CD4-positive, CD25-positive, alpha-beta regulatory T cell (primary cell): ENCODE measurements at regions not wholly inside any gene's neighbourhood (a gene's known extent, or its start where the extent isn't known, plus 50 kb on each side); places are given as distances from the start of the nearest gene placed in this dataset.
A peak's percentile ranks its signal among the peaks of the same experiment; 100 is the strongest.

Experiments
- ATAC-seq, 2 donors: fragments of 150-1000 bp; cut with Tn5 transposase; one replicate each; pipeline ENCODE4 v1.10.0; 2021; ENCODE audit warnings: low read depth in 2 of 2, moderate number of reproducible peaks in 2 of 2, moderate library complexity in 1 of 2
- DNase-seq, 3 donors: peaks; one replicate each; pipeline versions ENCODE4 v3.0.0 to v3.0.0-alpha.2; 2012 to 2022; ENCODE audit warnings: mixed read lengths in 1 of 3
- H3K27ac ChIP-seq: one replicate; pipeline ENCODE4 v1.7.0; 2013; ENCODE audit warnings: mild to moderate bottlenecking, low read length; ENCODE audit not compliant: insufficient read depth, poor library complexity, severe bottlenecking
- H3K27me3 ChIP-seq: one replicate; pipeline ENCODE4 v1.7.0; 2013; ENCODE audit warnings: low read length; ENCODE audit not compliant: control insufficient read depth, insufficient read depth
- H3K36me3 ChIP-seq: one replicate; pipeline ENCODE4 v1.7.0; 2013; ENCODE audit warnings: mild to moderate bottlenecking, low read length, moderate library complexity; ENCODE audit not compliant: control insufficient read depth, insufficient read depth
- H3K4me1 ChIP-seq: 2 replicates; pipeline ENCODE4 v1.7.0; 2013; ENCODE audit warnings: mild to moderate bottlenecking, low read length; ENCODE audit not compliant: insufficient read depth, control insufficient read depth, poor library complexity, severe bottlenecking
- H3K4me3 ChIP-seq: one replicate; pipeline ENCODE4 v1.7.0; 2013; ENCODE audit warnings: low read depth, mild to moderate bottlenecking, low read length, moderate library complexity
- H3K9me3 ChIP-seq, 2 experiments: 1 replicate in 1 of 2; 2 replicates in 1 of 2; pipeline ENCODE4 v1.7.0; 2013; ENCODE audit warnings: low read length in 2 of 2, mild to moderate bottlenecking in 1 of 2, moderate library complexity in 1 of 2; ENCODE audit not compliant: control insufficient read depth in 2 of 2
- H3K27ac Mint-ChIP-seq, 3 donors: one replicate each; pipeline ENCODE4 v1.8.0; 2020 to 2022; ENCODE audit warnings: mild to moderate bottlenecking in 3 of 3, mixed read lengths in 3 of 3, moderate library complexity in 2 of 3
- H3K27me3 Mint-ChIP-seq: one replicate; pipeline ENCODE4 v1.8.0; 2022; ENCODE audit warnings: mild to moderate bottlenecking, mixed read lengths
- H3K36me3 Mint-ChIP-seq: one replicate; pipeline ENCODE4 v1.8.0; 2020; ENCODE audit warnings: mixed read lengths
- H3K4me1 Mint-ChIP-seq, 4 donors: one replicate each; pipeline ENCODE4 v1.8.0; 2020 to 2022; ENCODE audit warnings: mixed read lengths in 4 of 4, mild to moderate bottlenecking in 1 of 4
- H3K4me3 Mint-ChIP-seq, 4 donors: one replicate each; pipeline ENCODE4 v1.8.0; 2020 to 2022; ENCODE audit warnings: mild to moderate bottlenecking in 4 of 4, mixed read lengths in 4 of 4, moderate library complexity in 3 of 4
- H3K9me3 Mint-ChIP-seq, 7 donors: one replicate each; pipeline ENCODE4 v1.8.0; 2020 to 2022; ENCODE audit warnings: mixed read lengths in 7 of 7, mild to moderate bottlenecking in 3 of 7, moderate library complexity in 2 of 7

DNA sequence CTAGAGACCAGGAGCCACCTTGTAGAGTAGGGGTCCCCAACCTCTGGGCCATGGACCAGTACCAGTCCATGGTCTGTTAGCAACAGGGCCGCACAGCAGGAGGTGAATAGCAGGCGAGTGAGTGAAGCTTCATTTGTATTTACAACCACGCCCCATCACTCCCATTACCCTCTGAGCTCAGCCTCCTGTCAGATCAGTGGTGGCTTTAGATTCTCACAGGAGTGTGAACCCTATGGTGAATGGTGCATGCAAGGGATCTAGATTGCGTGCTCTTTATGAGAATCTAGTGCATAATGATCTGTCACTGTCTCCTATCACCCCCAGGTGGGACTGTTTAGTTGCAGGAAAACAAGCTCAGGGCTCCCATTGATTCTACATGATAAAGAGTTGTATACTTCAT is 303.6 kb downstream of the KCNRG start:
- H3K4me3 ChIP-seq, result no peak overlapping the region
- H3K36me3 ChIP-seq, result no peaks in the 10 kb centered on the region
- no peaks in the 10 kb centered on the region for H3K9me3 ChIP-seq
- H3K36me3 Mint-ChIP-seq, result no peaks in the 10 kb centered on the region
- H3K27ac Mint-ChIP-seq, result peak overlapping the region in 2 of 3 donors; percentile 31 to 55
- ATAC-seq (peak in 1 of 2 donors; percentile 34), DNase-seq (no peak)
- H3K4me1 Mint-ChIP-seq, result peaks cover 12 to 31% (median 21%) of the 10 kb centered on the region in 4 donors
- H3K4me3 Mint-ChIP-seq, result no peak overlapping the region
- H3K4me1 ChIP-seq, result peaks cover 23% of the 10 kb centered on the region
- no peaks in the 10 kb centered on the region for H3K27me3 Mint-ChIP-seq
- no peaks in the 10 kb centered on the region for H3K27me3 ChIP-seq
- H3K9me3 Mint-ChIP-seq, result peaks cover 0 to 2% (median 0%) of the 10 kb centered on the region in 7 donors
- H3K27ac ChIP-seq, result peak overlapping the region; percentile 35

DNA sequence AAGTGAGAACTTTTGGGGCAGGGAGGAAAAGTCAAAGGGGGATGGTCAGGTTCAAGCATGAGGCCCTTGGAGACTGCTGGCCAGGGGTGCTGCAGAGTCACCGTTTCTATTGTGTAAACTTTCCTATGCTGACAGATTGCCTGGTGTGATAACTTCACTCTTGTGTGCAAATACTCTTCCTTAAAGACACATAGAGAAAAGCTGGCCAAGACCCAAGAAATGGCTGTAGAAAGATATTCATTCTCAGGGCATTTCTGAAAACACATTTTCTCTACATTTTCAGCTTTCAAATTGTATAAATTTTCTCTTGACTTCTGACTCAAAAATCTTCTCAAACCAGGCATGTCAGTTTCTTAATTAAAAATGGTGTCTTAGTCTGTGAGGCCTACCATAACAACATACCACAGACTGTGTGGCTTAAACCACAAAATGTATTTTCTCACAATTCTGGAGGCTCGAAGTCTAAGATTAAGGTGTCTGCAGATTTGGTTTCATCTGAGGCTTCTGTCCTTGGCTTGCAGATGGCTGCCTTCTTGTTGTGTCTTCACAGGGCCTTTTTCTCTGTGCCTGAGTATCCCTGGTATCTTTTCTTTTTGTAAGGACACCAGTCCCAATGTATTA is 304.5 kb downstream of the KCNRG start:
- peaks cover 23% of the 10 kb centered on the region for H3K4me1 ChIP-seq
- Mint-ChIP-seq H3K4me1 (peaks cover 12 to 31% (median 24%) of the 10 kb centered on the region in 4 donors), H3K9me3 (peaks cover 0 to 5% (median 2%) of the 10 kb centered on the region in 7 donors), H3K27ac (peak overlapping the region; percentile 55 to 96 (median 73)), H3K4me3 (peak overlapping the region in 2 of 4 donors; percentile 15 to 41), H3K27me3 (no peaks in the 10 kb centered on the region), H3K36me3 (peaks cover 3% of the 10 kb centered on the region)
- no peaks in the 10 kb centered on the region for H3K36me3 ChIP-seq
- ATAC-seq, result peak in 1 of 2 donors; percentile 28
- DNase-seq, result peak in 2 of 3 donors; percentile 14 to 35
- peak overlapping the region; percentile 43 for H3K4me3 ChIP-seq
- peak overlapping the region; percentile 57 for H3K27ac ChIP-seq
- H3K9me3 ChIP-seq, result no peaks in the 10 kb centered on the region
- no peaks in the 10 kb centered on the region for H3K27me3 ChIP-seq

DNA sequence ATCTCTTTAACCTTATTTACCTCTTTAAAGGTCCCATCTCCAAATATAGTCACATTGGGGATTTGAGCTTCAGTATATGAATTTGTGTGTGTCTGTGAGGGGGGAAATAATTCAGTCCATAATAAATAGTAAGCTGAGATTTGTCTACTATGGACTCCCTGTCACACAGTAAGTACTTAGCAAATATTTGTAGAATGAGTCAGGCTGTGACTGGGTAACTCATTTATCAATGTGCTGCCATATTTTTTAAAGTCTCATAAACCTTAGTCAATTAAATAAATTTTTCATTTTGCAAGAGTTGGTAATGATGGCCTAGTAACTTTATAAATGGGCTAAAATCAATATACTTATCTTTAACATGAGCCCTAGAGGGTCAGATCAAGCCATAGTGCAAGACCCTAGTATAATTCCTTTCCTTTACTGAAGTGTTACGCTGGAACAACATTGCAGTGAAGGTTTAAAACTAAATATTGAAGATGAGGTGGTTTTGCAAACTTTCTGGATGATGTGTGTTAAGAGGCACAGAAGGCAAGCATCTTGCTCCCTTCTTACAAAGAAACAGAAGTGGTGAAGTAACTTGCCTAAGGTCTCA is 305.1 kb downstream of the KCNRG start:
- Mint-ChIP-seq H3K4me3 (peak overlapping the region in 1 of 4 donors; percentile 41), H3K27ac (peak overlapping the region; percentile 55 to 96 (median 73)), H3K4me1 (peaks cover 12 to 31% (median 24%) of the 10 kb centered on the region in 4 donors), H3K9me3 (peaks cover 0 to 5% (median 2%) of the 10 kb centered on the region in 7 donors), H3K36me3 (peaks cover 3% of the 10 kb centered on the region), H3K27me3 (no peaks in the 10 kb centered on the region)
- H3K4me3 ChIP-seq, result no peak overlapping the region
- H3K27me3 ChIP-seq, result no peaks in the 10 kb centered on the region
- no peak for DNase-seq
- H3K36me3 ChIP-seq, result no peaks in the 10 kb centered on the region
- peak overlapping the region; percentile 57 for H3K27ac ChIP-seq
- no peak for ATAC-seq
- peaks cover 23% of the 10 kb centered on the region for H3K4me1 ChIP-seq
- no peaks in the 10 kb centered on the region for H3K9me3 ChIP-seq

DNA sequence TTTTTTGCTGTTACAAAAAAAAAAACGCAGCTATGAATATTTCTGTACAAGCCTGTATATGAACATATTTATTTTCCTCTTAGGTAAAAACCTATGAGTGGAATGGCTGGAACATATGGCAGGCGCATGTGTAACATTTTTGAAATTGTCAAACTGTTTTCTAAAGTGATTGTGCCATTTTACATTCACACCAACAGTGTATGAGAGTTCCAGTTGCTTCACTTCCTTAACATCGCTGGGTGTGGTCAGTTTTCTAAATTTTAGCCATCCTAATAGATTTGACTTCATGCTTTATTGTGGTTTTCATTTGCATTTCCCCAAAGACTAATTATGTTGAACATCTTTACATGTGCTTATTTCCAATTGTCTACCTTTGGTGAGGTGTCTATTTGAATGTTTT is 306.8 kb downstream of the KCNRG start:
- Histone ChIP-seq H3K27me3 (no peaks in the 10 kb centered on the region), H3K4me3 (no peak overlapping the region), H3K4me1 (peaks cover 23% of the 10 kb centered on the region), H3K27ac (no peak overlapping the region), H3K36me3 (no peaks in the 10 kb centered on the region), H3K9me3 (no peaks in the 10 kb centered on the region)
- Mint-ChIP-seq H3K36me3 (peaks cover 3% of the 10 kb centered on the region), H3K9me3 (peaks cover 0 to 5% (median 2%) of the 10 kb centered on the region in 7 donors), H3K4me3 (no peak overlapping the region), H3K27me3 (no peaks in the 10 kb centered on the region), H3K27ac (no peak overlapping the region), H3K4me1 (peaks cover 12 to 31% (median 24%) of the 10 kb centered on the region in 4 donors)
- ATAC-seq, result no peak
- no peak for DNase-seq

DNA sequence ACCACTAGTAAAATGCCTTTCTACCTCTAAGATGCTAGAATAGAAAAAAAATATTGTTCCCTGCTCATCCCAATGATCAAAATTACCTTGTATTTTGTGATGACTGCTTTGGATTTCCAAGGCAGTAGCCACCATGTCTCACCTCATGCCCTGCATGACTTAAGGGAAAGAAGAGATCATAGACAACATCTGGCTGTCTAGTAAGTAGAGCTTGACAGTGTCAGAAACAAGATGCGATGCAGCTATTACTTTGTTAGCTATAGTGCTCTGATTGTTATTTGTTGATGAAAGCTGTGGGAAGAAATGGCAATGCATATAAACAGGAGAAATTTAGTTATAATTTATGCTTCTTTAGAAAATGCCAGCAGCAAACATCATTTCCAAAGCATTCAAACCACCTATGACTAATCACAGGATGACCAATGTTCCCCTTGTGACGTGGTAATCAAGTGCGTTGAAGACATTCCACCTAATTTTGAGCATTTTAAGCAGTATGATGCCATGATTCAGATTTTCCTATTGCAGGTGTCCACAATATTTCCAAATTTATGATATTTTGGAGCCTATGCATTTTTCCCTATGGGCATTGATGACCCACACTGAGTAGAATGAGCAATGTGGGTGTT is 308.3 kb downstream of the KCNRG start:
- Mint-ChIP-seq H3K36me3 (peaks cover 3% of the 10 kb centered on the region), H3K4me3 (no peak overlapping the region), H3K27ac (no peak overlapping the region), H3K27me3 (no peaks in the 10 kb centered on the region), H3K4me1 (peaks cover 12 to 26% (median 23%) of the 10 kb centered on the region in 4 donors), H3K9me3 (peaks cover 0 to 5% (median 2%) of the 10 kb centered on the region in 7 donors)
- peaks cover 21% of the 10 kb centered on the region for H3K4me1 ChIP-seq
- H3K4me3 ChIP-seq, result no peak overlapping the region
- H3K9me3 ChIP-seq, result no peaks in the 10 kb centered on the region
- no peaks in the 10 kb centered on the region for H3K36me3 ChIP-seq
- ATAC-seq, result no peak
- H3K27ac ChIP-seq, result no peak overlapping the region
- DNase-seq, result no peak
- no peaks in the 10 kb centered on the region for H3K27me3 ChIP-seq

DNA sequence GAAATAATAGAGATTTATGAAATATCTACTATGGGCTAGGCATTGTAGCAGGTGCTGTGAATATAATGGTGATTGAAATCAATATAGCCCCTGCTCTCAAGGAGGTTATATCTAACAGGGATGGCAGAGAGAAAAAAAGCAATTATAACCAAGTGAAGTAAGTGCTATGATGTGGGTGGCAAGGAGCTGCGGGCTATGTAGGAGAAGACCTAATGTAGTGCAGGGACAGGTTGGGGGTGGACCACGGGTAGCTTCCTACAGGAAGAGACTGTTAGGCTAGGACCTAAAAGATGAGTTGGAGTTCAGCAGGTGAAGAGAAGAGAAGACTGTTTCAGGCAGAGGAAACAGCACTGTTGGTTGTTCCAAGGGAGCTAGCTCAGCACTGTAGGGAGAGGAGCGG is 311.0 kb downstream of the KCNRG start:
- Mint-ChIP-seq H3K4me3 (no peak overlapping the region), H3K27me3 (no peaks in the 10 kb centered on the region), H3K27ac (peak overlapping the region in 1 of 3 donors; percentile 54), H3K9me3 (peaks cover 0 to 6% (median 2%) of the 10 kb centered on the region in 7 donors), H3K4me1 (peaks cover 0 to 6% (median under 1%) of the 10 kb centered on the region in 4 donors), H3K36me3 (peaks cover 3% of the 10 kb centered on the region)
- Histone ChIP-seq H3K4me1 (no peaks in the 10 kb centered on the region), H3K4me3 (no peak overlapping the region), H3K9me3 (no peaks in the 10 kb centered on the region), H3K36me3 (no peaks in the 10 kb centered on the region), H3K27me3 (no peaks in the 10 kb centered on the region), H3K27ac (no peak overlapping the region)
- DNase-seq (no peak), ATAC-seq (no peak)

DNA sequence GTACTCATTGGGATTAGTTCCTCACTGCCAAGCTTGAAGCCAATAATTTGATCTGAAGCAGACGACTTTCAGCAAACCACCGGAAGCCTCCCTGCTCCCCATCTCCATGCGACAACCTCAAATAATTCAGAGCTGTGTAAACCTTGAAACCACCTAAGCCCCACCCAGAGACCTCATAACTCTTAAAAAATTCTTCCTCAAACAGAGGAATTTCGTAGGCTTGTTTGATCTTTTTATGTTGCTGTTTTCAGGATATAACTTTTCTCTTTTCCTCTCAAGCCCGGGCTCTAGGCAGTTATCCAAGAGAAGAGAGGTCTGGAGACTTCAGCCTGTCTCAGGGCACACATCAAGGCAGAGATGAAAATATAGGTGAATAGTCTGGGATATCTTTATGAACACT is 311.6 kb downstream of the KCNRG start:
- H3K4me1 ChIP-seq, result no peaks in the 10 kb centered on the region
- Mint-ChIP-seq H3K4me3 (no peak overlapping the region), H3K27me3 (no peaks in the 10 kb centered on the region), H3K27ac (no peak overlapping the region), H3K4me1 (peaks cover 0 to 6% (median under 1%) of the 10 kb centered on the region in 4 donors), H3K36me3 (peaks cover 3% of the 10 kb centered on the region), H3K9me3 (peaks cover 0 to 6% (median 2%) of the 10 kb centered on the region in 7 donors)
- no peaks in the 10 kb centered on the region for H3K9me3 ChIP-seq
- H3K27ac ChIP-seq, result no peak overlapping the region
- H3K4me3 ChIP-seq, result no peak overlapping the region
- ATAC-seq (no peak), DNase-seq (no peak)
- no peaks in the 10 kb centered on the region for H3K27me3 ChIP-seq
- H3K36me3 ChIP-seq, result no peaks in the 10 kb centered on the region
